Endodermal cell (in vitro differentiated cells): ENCODE measurements at regions not wholly inside any gene's neighbourhood (a gene's known extent, or its start where the extent isn't known, plus 50 kb on each side); places are given as distances from the start of the nearest gene placed in this dataset.

Experiments used
- DNase-seq: peaks from one replicate; pipeline ENCODE4 v3.0.0-alpha.2; 2017
- H3K27ac ChIP-seq: 2 replicates; pipeline ENCODE4 v1.5.1; 2013; ENCODE audit warnings: mild to moderate bottlenecking, low read depth, low read length, moderate library complexity
- H3K27me3 ChIP-seq: 2 replicates; pipeline ENCODE4 v1.6.1; 2013; ENCODE audit warnings: mild to moderate bottlenecking, low read length, moderate library complexity; ENCODE audit not compliant: insufficient read depth, control insufficient read depth, poor library complexity, severe bottlenecking
- H3K36me3 ChIP-seq: 2 replicates; pipeline ENCODE4 v1.7.0; 2013; ENCODE audit warnings: mild to moderate bottlenecking, low read length, moderate library complexity; ENCODE audit not compliant: control insufficient read depth, insufficient read depth
- H3K4me1 ChIP-seq: one replicate; pipeline ENCODE4 v1.7.0; 2013; ENCODE audit warnings: low read length; ENCODE audit not compliant: control insufficient read depth, insufficient read depth
- H3K4me3 ChIP-seq: 2 replicates; pipeline ENCODE4 v1.5.1; 2013; ENCODE audit warnings: mild to moderate bottlenecking, low read length, moderate library complexity
- H3K9ac ChIP-seq: 2 replicates; pipeline ENCODE4 v1.6.1; 2013; ENCODE audit warnings: mild to moderate bottlenecking, low read length, moderate library complexity; ENCODE audit not compliant: poor library complexity, severe bottlenecking; ENCODE audit errors: extremely low read depth
- H3K9me3 ChIP-seq: 2 replicates; pipeline ENCODE4 v1.6.1; 2013; ENCODE audit warnings: mild to moderate bottlenecking, low read length, moderate library complexity; ENCODE audit not compliant: control insufficient read depth
- H3K27ac Mint-ChIP-seq: 2 replicates; pipeline ENCODE4 v1.8.0; 2020; ENCODE audit warnings: mixed read lengths
- H3K27me3 Mint-ChIP-seq: 2 replicates; pipeline ENCODE4 v1.8.0; 2021; ENCODE audit warnings: mild to moderate bottlenecking, mixed read lengths; ENCODE audit not compliant: insufficient read depth
- H3K36me3 Mint-ChIP-seq: 2 replicates; pipeline ENCODE4 v1.8.0; 2020; ENCODE audit warnings: low read depth, mixed read lengths
- H3K4me1 Mint-ChIP-seq: 2 replicates; pipeline ENCODE4 v1.8.0; 2020; ENCODE audit warnings: mixed read lengths
- H3K4me3 Mint-ChIP-seq: 2 replicates; pipeline ENCODE4 v1.8.0; 2020; ENCODE audit warnings: mild to moderate bottlenecking, moderate library complexity, mixed read lengths
- H3K9me3 Mint-ChIP-seq: 2 replicates; pipeline ENCODE4 v1.8.0; 2020; ENCODE audit warnings: mild to moderate bottlenecking, mixed read lengths
- CTCF ChIP-seq: fragments of 200-600 bp; sonication (generic); conservative IDR thresholded peaks from 2 replicates; pipeline ENCODE4 v1.5.0; 2021; ENCODE audit warnings: antibody characterized with exemption, mild to moderate bottlenecking
- WGBS, 2 experiments: methylation state at CpG; one replicate each; pipeline versions ENCODE4 v1.1.5 to v1.1.7; 2013; ENCODE audit warnings: missing lambda C conversion rate in 2 of 2, mixed read lengths in 1 of 2; ENCODE audit not compliant: insufficient coverage in 1 of 2, insufficient read length in 1 of 2; 5-methylcytosine and 5-hydroxymethylcytosine counted together

- WGBS, 2 experiments: 94 to 100% methylated on average over 2 of the region's 2 CpGs
- Histone ChIP-seq H3K27me3 (no peaks in the 10 kb centered on the region), H3K4me3 (no peak overlapping the region), H3K9me3 (no peaks in the 10 kb centered on the region), H3K27ac (no peak overlapping the region), H3K9ac (no peak overlapping the region), H3K36me3 (no peaks in the 10 kb centered on the region), H3K4me1 (no peaks in the 10 kb centered on the region)
- Mint-ChIP-seq H3K4me1 (peaks cover 5% of the 10 kb centered on the region), H3K27me3 (no peaks in the 10 kb centered on the region), H3K9me3 (no peaks in the 10 kb centered on the region), H3K36me3 (no peaks in the 10 kb centered on the region), H3K27ac (no peak overlapping the region), H3K4me3 (no peak overlapping the region)
- TF ChIP-seq CTCF: no peak
- no peak for DNase-seq
Observed at GRCh38 chr12:98328467-98328866, 186.9 kb upstream of the TMPO start.

- Histone ChIP-seq H3K4me3 (no peak overlapping the region), H3K9me3 (no peaks in the 10 kb centered on the region), H3K9ac (no peak overlapping the region), H3K27me3 (no peaks in the 10 kb centered on the region), H3K27ac (no peak overlapping the region), H3K36me3 (no peaks in the 10 kb centered on the region), H3K4me1 (no peaks in the 10 kb centered on the region)
- no peak for TF ChIP-seq CTCF
- Mint-ChIP-seq H3K36me3 (no peaks in the 10 kb centered on the region), H3K27me3 (no peaks in the 10 kb centered on the region), H3K27ac (no peak overlapping the region), H3K4me3 (no peak overlapping the region), H3K9me3 (no peaks in the 10 kb centered on the region), H3K4me1 (peaks cover 5% of the 10 kb centered on the region)
- WGBS, 2 experiments: 93% methylated on average over 3 to 5 of the region's 5 CpGs
- DNase-seq: no peak
Observed at GRCh38 chr12:98329589-98329988, 185.8 kb upstream of the TMPO start.

GRCh38 chr12:98332642-98333041 lies 182.7 kb upstream of the TMPO start:
- peaks cover 2% of the 10 kb centered on the region for H3K4me1 Mint-ChIP-seq
- H3K27ac Mint-ChIP-seq: no peak overlapping the region
- no peaks in the 10 kb centered on the region for H3K27me3 ChIP-seq
- H3K27me3 Mint-ChIP-seq: no peaks in the 10 kb centered on the region
- H3K9ac ChIP-seq: no peak overlapping the region
- H3K4me3 ChIP-seq: no peak overlapping the region
- no peaks in the 10 kb centered on the region for H3K36me3 ChIP-seq
- no peak for TF ChIP-seq CTCF
- 100% methylated on average over 1 of the region's 1 CpG for WGBS, 2 experiments
- no peak overlapping the region for H3K27ac ChIP-seq
- H3K36me3 Mint-ChIP-seq: no peaks in the 10 kb centered on the region
- H3K4me3 Mint-ChIP-seq: no peak overlapping the region
- H3K9me3 ChIP-seq: no peaks in the 10 kb centered on the region
- H3K4me1 ChIP-seq: no peaks in the 10 kb centered on the region
- no peak for DNase-seq
- no peaks in the 10 kb centered on the region for H3K9me3 Mint-ChIP-seq
